ENCODE measurements at regions not wholly inside any gene's neighbourhood (a gene's known extent, or its start where the extent isn't known, plus 50 kb on each side); places are given as distances from the start of the nearest gene placed in this dataset.

DNA sequence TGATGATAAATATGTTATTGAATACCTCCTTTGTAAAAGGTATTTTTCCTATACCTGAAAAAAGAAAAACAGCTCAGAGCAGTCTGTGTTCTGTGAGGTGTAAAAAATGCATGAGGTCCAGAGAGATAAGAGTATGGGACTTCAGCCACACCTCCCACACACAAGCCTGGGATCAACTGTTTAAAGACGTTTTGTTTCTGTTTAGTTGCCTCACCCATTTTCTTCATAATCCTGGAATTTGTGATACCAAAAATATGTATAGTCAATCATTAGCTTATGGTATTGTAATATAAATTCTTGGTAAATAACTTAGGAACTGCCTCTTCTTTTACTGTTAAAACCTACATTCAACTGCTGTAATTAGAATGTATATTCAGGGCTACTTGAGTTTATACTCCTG, 1322.9 kb upstream of the TMEFF2 start:
- Histone ChIP-seq H3K27ac (ENCODE audit: low read length) (peak overlapping the region; percentile 87), H3K36me3 (ENCODE audit: low read depth, low read length) (0 out of 2 replicates have a peak, but pooled peaks cover 5% of the 10 kb centered on the region), H3K9me3 (ENCODE audit: low read length) (no peaks in the 10 kb centered on the region), H3K9me2 (replicated peaks; ENCODE audit: low read length) (no peaks in the 10 kb centered on the region), H3F3A (ENCODE audit: low read length, unreplicated experiment) (peaks cover 6% of the 10 kb centered on the region), H3K4me3 (ENCODE audit: low read length) (peak overlapping the region; percentile 21; the same call in 1 of the 2 replicates), H3K9ac (ENCODE audit: low read length) (no peak overlapping the region), H3K4me1 (ENCODE audit: insufficient read depth, low read length) (peaks cover 19% of the 10 kb centered on the region), H3K79me2 (ENCODE audit: low read length) (no peaks in the 10 kb centered on the region), H3K27me3 (ENCODE audit: low read length) (no peaks in the 10 kb centered on the region), H4K20me1 (ENCODE audit: low read length) (no peaks in the 10 kb centered on the region), H2AFZ (ENCODE audit: low read length) (peak overlapping the region; percentile 56; the same call in 1 of the 2 replicates), H3K4me2 (ENCODE audit: low read length) (peak overlapping the region; percentile 48)
- BruUV-seq (replicated peaks), result no TSS peak
- intact Hi-C loops (cut with micrococcal nuclease), result no loop called here
- ChIA-PET POLR2A (ENCODE audit: unreplicated experiment) (interaction anchor here (0.6 kb wide), 1 partner anchor 767 kb away, joined by 3 read pairs; no protein-coding TSS in a partner anchor), CTCF (no interaction called here)
- DNase-seq (peak; percentile 60), ATAC-seq (peak; percentile 45)
- TF ChIP-seq EZH2 (IDR thresholded peaks at IDR 0.05; ENCODE audit: low read length, unreplicated experiment) (no peak), EZH2phosphoT487 (IDR thresholded peaks at IDR 0.05; ENCODE audit: borderline replicate concordance, low read length) (no peak)

DNA sequence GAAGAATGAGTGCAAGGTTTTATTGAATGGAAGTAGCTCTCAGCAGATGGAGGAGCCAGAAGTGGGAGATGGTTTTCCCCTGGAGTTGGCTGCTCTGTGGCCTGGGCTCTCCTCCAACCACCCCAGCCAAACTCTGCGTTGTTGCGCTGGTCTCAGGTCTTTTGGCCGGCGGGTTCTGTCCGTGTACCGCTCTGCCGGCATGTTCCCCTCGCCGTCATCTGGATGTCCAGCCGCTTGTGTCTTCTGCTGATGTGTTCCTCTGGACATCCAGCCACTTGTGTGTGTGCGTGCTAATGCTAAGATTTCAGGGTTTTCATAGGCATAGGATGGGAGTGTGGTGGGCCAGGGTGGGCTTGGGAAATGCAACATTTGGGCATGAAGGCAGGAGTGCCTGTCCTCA, 1311.3 kb upstream of the TMEFF2 start:
- no peaks in the 10 kb centered on the region for H3K79me2 ChIP-seq (ENCODE audit: low read length)
- H3K36me3 ChIP-seq (ENCODE audit: low read depth, low read length), result no peaks in the 10 kb centered on the region
- ChIA-PET POLR2A (ENCODE audit: unreplicated experiment) (no interaction called here), CTCF (no interaction called here)
- H2AFZ ChIP-seq (ENCODE audit: low read length), result no peak overlapping the region
- ATAC-seq (no peak), DNase-seq (no peak)
- BruUV-seq (replicated peaks), result no TSS peak
- intact Hi-C loops (cut with micrococcal nuclease), result no loop called here
- no peaks in the 10 kb centered on the region for H3K9me2 ChIP-seq (replicated peaks; ENCODE audit: low read length)
- H3K27ac ChIP-seq (ENCODE audit: low read length), result no peak overlapping the region
- H3F3A ChIP-seq (ENCODE audit: low read length, unreplicated experiment), result no peaks in the 10 kb centered on the region
- no peaks in the 10 kb centered on the region for H4K20me1 ChIP-seq (ENCODE audit: low read length)
- TF ChIP-seq, protein P1, sequence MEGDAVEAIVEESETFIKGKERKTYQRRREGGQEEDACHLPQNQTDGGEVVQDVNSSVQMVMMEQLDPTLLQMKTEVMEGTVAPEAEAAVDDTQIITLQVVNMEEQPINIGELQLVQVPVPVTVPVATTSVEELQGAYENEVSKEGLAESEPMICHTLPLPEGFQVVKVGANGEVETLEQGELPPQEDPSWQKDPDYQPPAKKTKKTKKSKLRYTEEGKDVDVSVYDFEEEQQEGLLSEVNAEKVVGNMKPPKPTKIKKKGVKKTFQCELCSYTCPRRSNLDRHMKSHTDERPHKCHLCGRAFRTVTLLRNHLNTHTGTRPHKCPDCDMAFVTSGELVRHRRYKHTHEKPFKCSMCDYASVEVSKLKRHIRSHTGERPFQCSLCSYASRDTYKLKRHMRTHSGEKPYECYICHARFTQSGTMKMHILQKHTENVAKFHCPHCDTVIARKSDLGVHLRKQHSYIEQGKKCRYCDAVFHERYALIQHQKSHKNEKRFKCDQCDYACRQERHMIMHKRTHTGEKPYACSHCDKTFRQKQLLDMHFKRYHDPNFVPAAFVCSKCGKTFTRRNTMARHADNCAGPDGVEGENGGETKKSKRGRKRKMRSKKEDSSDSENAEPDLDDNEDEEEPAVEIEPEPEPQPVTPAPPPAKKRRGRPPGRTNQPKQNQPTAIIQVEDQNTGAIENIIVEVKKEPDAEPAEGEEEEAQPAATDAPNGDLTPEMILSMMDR (conservative IDR thresholded peaks at IDR 0.05; ENCODE audit: low read depth, low read length), result no peak
- TF ChIP-seq EZH2phosphoT487 (IDR thresholded peaks at IDR 0.05; ENCODE audit: borderline replicate concordance, low read length) (no peak), EZH2 (IDR thresholded peaks at IDR 0.05; ENCODE audit: low read length, unreplicated experiment) (no peak)
- H3K4me2 ChIP-seq (ENCODE audit: low read length), result no peak overlapping the region
- no peak overlapping the region for H3K9ac ChIP-seq (ENCODE audit: low read length)
- H3K4me1 ChIP-seq (ENCODE audit: insufficient read depth, low read length), result no peaks in the 10 kb centered on the region
- H3K27me3 ChIP-seq (ENCODE audit: low read length), result no peaks in the 10 kb centered on the region
- H3K9me3 ChIP-seq (ENCODE audit: low read length), result no peaks in the 10 kb centered on the region
- no peak overlapping the region for H3K4me3 ChIP-seq (ENCODE audit: low read length)

DNA sequence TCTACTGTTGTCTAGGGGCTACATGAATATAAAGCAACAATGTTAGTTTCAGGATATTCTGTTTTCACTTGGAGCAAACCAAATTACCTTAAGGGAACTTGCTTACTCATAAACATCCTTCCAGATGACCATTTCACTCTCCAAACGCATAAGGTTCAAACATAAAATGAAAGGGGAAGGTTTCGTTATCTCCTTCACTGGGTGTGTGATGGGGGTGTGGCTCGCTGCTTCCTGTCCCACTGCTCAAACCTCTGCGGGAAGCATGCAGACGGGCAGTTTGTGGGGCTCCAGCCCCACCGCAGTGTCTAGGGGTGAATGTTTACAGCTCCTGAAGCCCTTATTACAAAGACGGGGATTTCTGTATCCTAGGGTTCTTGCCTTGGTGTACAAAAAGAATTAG, 1310.9 kb upstream of the TMEFF2 start:
- Histone ChIP-seq H3K9ac (ENCODE audit: low read length) (no peak overlapping the region), H3K4me1 (ENCODE audit: insufficient read depth, low read length) (no peaks in the 10 kb centered on the region), H3K9me3 (ENCODE audit: low read length) (no peaks in the 10 kb centered on the region), H3F3A (ENCODE audit: low read length, unreplicated experiment) (no peaks in the 10 kb centered on the region), H3K27ac (ENCODE audit: low read length) (no peak overlapping the region), H3K4me3 (ENCODE audit: low read length) (no peak overlapping the region), H2AFZ (ENCODE audit: low read length) (no peak overlapping the region), H3K36me3 (ENCODE audit: low read depth, low read length) (no peaks in the 10 kb centered on the region), H3K27me3 (ENCODE audit: low read length) (no peaks in the 10 kb centered on the region), H3K4me2 (ENCODE audit: low read length) (no peak overlapping the region), H4K20me1 (ENCODE audit: low read length) (no peaks in the 10 kb centered on the region), H3K79me2 (ENCODE audit: low read length) (no peaks in the 10 kb centered on the region), H3K9me2 (replicated peaks; ENCODE audit: low read length) (no peaks in the 10 kb centered on the region)
- CTCF ChIA-PET, result no interaction called here
- BruUV-seq (replicated peaks), result no TSS peak
- TF ChIP-seq, protein P1 (conservative IDR thresholded peaks at IDR 0.05; ENCODE audit: low read depth, low read length), result no peak
- no peak for TF ChIP-seq EZH2 (IDR thresholded peaks at IDR 0.05; ENCODE audit: low read length, unreplicated experiment)
- no peak for TF ChIP-seq EZH2phosphoT487 (IDR thresholded peaks at IDR 0.05; ENCODE audit: borderline replicate concordance, low read length)
- DNase-seq, result no peak
- no peak for ATAC-seq
- intact Hi-C loops (cut with micrococcal nuclease), result no loop called here
- POLR2A ChIA-PET (ENCODE audit: unreplicated experiment), result no interaction called here
